HL-60 (cell line): ENCODE measurements at regions not wholly inside any gene's neighbourhood (a gene's known extent, or its start where the extent isn't known, plus 50 kb on each side); places are given as distances from the start of the nearest gene placed in this dataset.
"Not testable (repeated sequence)": the region's sequence is repeated elsewhere in the genome, so short reads cannot be mapped to it uniquely, and the experiment has no call there.

Source experiments
- DNase-seq, 2 experiments: peaks; one replicate each; pipeline ENCODE4 v3.0.0-alpha.2; 2010 to 2020; ENCODE audit warnings: low read depth in 1 of 2, low spot score in 1 of 2
- H3K27ac ChIP-seq: fragments of 250-450 bp; sonication (Bioruptor Pico); replicated peaks from 2 replicates; pipeline ENCODE4 v1.5.1; 2020; ENCODE audit warnings: mild to moderate bottlenecking, moderate library complexity
- H3K27me3 ChIP-seq: fragments of 250-450 bp; sonication (Bioruptor Pico); 2 replicates; pipeline ENCODE4 v1.5.1; 2021; ENCODE audit warnings: mild to moderate bottlenecking, moderate library complexity; ENCODE audit not compliant: insufficient read depth, poor library complexity, severe bottlenecking
- H3K4me3 ChIP-seq: replicated peaks from 2 replicates; pipeline ENCODE4 v1.5.1; 2011; ENCODE audit warnings: mild to moderate bottlenecking, control low read depth, low read length; ENCODE audit not compliant: insufficient read depth
- GABPA ChIP-seq: IDR thresholded peaks from 2 replicates; pipeline ENCODE4 v1.6.1; 2012; ENCODE audit warnings: low read depth
- POLR2AphosphoS5 ChIP-seq: IDR thresholded peaks from 2 replicates; pipeline ENCODE4 v1.6.1; 2012; ENCODE audit warnings: low read depth
- SPI1 ChIP-seq: IDR thresholded peaks from 2 replicates; pipeline ENCODE4 v1.6.1; 2012; ENCODE audit warnings: low read depth, mild to moderate bottlenecking, borderline replicate concordance
- TF ChIP-seq, protein P1 (sequence below): IDR thresholded peaks from one replicate; pipeline ENCODE4 v1.5.1; 2011; ENCODE audit warnings: low read length, control low read depth, inconsistent platforms; ENCODE audit not compliant: insufficient read depth
- TF ChIP-seq, protein P2 (sequence below): IDR thresholded peaks from 2 replicates; pipeline ENCODE4 v1.6.1; 2012; ENCODE audit warnings: low read depth; ENCODE audit not compliant: insufficient replicate concordance

DNA sequence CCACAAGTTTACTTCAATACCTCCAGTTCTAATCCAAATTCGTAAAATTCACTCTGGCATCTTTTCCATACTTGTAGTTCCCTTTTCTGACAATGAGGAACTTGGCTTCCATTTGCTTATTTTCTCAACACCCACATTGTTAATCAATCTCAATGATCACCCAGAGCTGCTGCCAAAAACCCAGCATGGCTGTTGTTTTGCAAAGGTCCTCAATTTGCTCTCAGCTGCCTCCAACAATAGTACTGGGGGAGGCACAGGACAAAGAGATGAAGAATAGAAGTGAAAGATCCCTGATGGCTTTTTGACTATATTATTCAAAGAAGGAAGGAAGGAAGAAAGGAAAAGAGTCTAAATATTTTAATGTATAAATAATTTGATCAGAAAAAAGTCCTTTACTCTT lies 847.8 kb downstream of the RAPGEF2 start:
- no peak overlapping the region for H3K4me3 ChIP-seq
- TF ChIP-seq POLR2AphosphoS5 (no peak), GABPA (no peak), SPI1 (no peak)
- TF ChIP-seq, protein P1, sequence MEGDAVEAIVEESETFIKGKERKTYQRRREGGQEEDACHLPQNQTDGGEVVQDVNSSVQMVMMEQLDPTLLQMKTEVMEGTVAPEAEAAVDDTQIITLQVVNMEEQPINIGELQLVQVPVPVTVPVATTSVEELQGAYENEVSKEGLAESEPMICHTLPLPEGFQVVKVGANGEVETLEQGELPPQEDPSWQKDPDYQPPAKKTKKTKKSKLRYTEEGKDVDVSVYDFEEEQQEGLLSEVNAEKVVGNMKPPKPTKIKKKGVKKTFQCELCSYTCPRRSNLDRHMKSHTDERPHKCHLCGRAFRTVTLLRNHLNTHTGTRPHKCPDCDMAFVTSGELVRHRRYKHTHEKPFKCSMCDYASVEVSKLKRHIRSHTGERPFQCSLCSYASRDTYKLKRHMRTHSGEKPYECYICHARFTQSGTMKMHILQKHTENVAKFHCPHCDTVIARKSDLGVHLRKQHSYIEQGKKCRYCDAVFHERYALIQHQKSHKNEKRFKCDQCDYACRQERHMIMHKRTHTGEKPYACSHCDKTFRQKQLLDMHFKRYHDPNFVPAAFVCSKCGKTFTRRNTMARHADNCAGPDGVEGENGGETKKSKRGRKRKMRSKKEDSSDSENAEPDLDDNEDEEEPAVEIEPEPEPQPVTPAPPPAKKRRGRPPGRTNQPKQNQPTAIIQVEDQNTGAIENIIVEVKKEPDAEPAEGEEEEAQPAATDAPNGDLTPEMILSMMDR, result no peak
- TF ChIP-seq, protein P2, sequence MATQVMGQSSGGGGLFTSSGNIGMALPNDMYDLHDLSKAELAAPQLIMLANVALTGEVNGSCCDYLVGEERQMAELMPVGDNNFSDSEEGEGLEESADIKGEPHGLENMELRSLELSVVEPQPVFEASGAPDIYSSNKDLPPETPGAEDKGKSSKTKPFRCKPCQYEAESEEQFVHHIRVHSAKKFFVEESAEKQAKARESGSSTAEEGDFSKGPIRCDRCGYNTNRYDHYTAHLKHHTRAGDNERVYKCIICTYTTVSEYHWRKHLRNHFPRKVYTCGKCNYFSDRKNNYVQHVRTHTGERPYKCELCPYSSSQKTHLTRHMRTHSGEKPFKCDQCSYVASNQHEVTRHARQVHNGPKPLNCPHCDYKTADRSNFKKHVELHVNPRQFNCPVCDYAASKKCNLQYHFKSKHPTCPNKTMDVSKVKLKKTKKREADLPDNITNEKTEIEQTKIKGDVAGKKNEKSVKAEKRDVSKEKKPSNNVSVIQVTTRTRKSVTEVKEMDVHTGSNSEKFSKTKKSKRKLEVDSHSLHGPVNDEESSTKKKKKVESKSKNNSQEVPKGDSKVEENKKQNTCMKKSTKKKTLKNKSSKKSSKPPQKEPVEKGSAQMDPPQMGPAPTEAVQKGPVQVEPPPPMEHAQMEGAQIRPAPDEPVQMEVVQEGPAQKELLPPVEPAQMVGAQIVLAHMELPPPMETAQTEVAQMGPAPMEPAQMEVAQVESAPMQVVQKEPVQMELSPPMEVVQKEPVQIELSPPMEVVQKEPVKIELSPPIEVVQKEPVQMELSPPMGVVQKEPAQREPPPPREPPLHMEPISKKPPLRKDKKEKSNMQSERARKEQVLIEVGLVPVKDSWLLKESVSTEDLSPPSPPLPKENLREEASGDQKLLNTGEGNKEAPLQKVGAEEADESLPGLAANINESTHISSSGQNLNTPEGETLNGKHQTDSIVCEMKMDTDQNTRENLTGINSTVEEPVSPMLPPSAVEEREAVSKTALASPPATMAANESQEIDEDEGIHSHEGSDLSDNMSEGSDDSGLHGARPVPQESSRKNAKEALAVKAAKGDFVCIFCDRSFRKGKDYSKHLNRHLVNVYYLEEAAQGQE, result no peak
- no peak overlapping the region for H3K27ac ChIP-seq
- H3K27me3 ChIP-seq, result no peaks in the 10 kb centered on the region
- DNase-seq, result no peak

DNA sequence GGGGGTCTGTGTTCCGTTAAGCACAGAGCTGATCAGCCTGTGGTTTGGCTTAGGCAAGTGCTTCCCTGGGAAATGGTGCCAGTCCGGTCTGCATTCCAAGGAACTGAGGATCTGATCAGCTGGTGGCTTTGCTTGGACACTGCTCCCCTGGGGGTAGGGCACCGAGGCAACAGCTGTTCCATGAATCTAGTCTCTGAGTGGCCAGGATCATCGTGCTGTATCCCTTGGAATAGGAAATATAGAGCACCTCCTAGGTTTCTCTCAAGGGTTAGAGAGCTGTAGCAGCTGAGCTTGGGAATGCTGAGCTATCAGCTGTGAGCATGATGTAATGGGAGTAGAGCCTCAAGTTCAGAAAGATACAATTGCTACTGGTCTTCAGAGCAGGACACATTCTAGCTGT lies 863.9 kb downstream of the RAPGEF2 start:
- Histone ChIP-seq H3K27ac (no peak overlapping the region), H3K27me3 (no peaks in the 10 kb centered on the region), H3K4me3 (no peak overlapping the region)
- no peak for DNase-seq
- TF ChIP-seq POLR2AphosphoS5 (no peak), SPI1 (no peak), GABPA (no peak)
- TF ChIP-seq, protein P2, result no peak
- TF ChIP-seq, protein P1, result no peak

DNA sequence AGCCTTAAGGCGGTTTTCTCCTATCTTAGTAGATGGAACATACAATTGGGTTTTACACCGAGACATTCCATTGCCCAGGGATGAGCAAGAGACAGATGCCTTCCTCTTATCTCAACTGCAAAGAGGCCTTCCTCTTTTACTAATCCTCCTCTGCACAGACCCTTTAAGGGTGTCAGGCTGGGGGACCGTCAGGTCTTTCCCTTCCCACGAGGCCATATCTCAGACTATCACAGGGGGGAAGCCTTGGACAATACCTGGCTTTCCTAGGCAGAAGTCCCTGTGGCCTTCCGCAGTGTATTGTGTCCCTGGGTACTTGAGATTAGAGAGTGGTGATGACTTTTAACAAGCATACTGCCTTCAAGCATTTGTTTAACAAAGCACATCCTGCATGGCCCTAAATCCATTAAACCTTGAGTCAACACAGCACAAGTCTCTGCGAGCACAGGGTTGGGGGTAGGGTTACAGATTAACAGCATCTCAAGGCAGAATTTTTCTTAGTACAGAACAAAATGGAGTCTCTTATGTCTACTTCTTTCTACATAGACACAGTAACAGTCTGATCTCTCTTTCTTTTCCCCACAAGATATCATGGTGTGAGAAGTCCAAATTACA lies 874.1 kb downstream of the RAPGEF2 start:
- not testable (repeated sequence) for H3K27ac ChIP-seq, H3K27me3 ChIP-seq, H3K4me3 ChIP-seq, DNase-seq

DNA sequence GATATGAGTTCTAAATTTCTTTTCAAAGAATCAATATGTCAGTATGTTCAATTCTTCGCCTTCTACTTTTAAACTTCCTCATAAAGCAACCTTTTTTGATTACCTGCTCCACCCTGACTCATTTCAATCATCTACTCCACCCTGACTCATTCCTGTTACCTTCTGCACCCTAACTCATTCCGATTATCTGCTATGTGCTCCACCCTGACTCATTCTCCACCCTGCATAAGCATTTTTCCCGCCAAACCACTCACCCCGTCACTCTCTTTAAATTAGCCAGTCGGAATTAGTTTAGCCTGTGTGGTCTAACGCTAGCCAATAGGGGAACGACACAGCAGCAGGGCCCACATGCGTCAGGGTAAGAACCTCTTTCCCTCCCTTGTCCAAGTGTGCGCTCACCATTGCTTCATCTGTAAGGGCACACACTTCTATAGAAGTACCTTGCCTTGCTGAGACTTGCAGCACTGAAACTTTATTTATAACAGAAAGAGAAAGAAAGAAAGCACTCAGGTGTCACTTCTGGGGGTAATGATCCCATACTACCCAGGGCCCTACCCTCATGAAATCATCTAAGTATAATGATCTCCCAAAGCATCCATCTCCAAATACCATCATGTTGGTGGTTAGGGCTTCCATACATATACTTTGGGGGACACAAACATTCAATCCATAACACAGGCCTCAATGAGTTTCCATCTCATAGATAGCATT lies 875.2 kb downstream of the RAPGEF2 start:
- no peak for TF ChIP-seq POLR2AphosphoS5
- no peak for TF ChIP-seq GABPA
- TF ChIP-seq, protein P2, result no peak
- TF ChIP-seq, protein P1, result no peak
- TF ChIP-seq SPI1, result no peak
- no peaks in the 10 kb centered on the region for H3K27me3 ChIP-seq

More for the DNA sequence above, 875.2 kb downstream of the RAPGEF2 start:
- no peak for DNase-seq
- Histone ChIP-seq H3K4me3 (no peak overlapping the region), H3K27ac (no peak overlapping the region)
